Activated naive CD8-positive, alpha-beta T cell treated with anti-CD3 and anti-CD28 coated beads, Interleukin-2, amount 50 U/mL, for 16 hours (primary cell): ENCODE measurements at regions not wholly inside any gene's neighbourhood (a gene's known extent, or its start where the extent isn't known, plus 50 kb on each side); places are given as distances from the start of the nearest gene placed in this dataset.

Experiments
- DNase-seq: peaks from one replicate; pipeline ENCODE4 v3.0.0-alpha.2; 2020; ENCODE audit warnings: low read depth, low spot score

DNA sequence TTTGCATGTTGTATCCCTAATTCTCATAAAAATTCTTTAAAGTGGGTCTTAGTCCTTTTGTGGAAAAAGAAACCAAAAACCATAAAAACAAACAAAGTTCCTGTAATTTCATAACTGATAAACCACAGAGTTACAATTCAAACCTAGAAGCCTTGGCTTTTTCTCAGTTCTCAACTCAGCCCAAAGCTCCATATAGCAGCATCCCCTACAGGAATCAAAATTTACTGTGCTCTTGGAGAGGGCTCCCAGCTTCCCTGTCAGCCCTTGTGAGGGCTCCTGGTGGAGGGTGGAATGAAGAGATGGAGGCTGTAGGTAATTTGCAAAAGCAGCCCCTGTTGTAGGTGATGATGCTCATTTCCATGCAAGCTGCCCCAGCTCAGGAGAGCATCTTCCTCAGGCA lies 506.1 kb upstream of the KIRREL3 start:
- no peak for DNase-seq

GRCh38 chr11:127506126-127506525 lies 505.6 kb upstream of the KIRREL3 start:
- no peak for DNase-seq

DNA sequence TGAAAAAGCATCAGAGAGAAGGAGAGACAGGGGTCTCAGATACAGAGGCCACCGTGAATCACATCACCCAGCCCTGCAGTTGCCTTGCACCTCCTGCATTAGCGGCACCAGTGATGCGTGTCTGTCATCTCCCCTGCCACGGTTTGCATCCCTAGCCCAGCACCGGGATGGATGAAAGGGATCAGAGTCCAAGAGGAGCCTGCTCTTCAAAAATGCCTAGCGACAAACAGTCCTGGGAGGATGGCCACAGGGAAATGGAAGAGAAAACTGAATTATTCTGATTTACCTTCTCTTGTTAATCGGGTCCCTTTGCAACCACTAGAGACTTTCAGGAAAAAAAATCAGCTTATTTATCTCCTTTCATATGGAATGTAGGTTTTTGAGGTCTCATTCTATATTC lies 495.6 kb upstream of the KIRREL3 start:
- DNase-seq = no peak

GRCh38 chr11:127493330-127494022 lies 492.9 kb upstream of the KIRREL3 start:
- no peak for DNase-seq

DNA sequence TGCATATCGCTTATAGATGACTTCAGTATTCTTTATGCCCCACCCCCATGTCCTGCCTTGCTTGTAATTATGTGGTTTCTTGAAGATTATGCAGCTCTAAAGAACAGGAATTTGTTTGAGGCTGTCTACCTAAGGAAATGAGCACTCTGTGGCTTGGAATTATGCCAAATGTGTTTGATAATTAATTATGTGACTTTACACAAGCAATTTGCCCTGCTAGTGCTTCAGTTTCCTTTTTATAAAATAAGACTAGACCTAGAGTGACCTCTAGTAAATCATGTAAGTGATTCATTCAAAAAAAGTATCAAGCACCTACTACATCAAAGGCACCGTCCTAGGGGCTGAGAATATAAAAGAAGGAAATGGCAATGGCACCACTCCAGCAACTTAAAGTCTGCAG lies 491.5 kb upstream of the KIRREL3 start:
- DNase-seq = no peak

DNA sequence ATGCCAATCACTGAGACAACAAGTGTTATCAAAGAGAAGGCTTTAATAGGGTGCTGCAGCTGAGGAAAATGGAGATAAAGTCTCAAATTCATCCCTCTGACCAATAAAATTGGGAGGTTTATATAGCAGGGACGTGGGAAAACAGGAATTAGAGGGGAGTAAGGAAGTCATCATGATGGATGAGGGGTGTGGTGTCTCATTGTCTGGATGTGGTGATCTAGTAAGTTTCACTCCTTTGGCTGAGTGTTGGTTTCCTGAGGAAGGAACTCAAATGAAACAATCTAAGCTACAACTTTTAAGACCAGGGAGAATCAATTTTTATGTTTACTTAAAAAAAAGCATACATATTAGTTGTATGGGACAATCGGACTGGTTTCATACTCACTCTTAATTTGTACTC lies 491.0 kb upstream of the KIRREL3 start:
- DNase-seq = no peak

DNA sequence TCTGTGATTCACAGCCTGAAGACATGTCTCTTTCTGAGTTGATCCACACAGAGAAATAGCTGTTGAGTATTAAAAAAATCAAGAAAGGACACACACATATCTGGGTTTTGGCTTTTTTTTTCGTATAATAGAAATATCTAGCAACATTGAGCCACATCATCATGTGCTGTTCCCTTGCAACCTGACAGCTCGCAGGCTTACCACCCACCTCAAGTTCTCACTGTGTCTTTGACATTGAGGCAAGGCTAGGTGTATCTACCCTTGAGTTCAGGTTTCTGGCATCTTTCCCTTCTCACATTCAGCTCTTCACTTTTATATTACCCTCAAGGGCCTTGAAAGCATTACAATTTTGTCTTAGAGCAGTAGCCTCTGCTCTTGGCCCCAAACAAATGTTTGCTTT lies 490.3 kb upstream of the KIRREL3 start:
- no peak for DNase-seq

DNA sequence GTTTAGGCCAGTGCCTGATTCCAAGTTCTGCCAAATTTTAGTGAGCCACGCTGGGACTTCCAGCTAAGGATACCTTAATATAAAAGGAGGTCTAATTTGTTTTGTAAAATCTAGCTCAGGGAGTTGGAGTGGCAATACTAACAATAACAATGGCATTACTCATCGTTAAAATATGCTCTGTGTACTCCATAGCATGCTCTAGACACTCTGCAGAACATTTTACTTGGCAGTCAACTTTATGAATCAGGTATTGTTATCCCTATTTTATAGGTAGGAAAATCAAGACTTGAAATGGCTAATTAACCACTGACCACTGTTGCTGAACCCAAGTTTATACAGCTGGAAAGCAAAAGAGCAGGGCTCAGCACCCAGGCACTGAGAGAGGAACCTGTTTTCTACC lies 485.0 kb upstream of the KIRREL3 start:
- no peak for DNase-seq

- DNase-seq = no peak
Measured at GRCh38 chr11:127481391-127481790, 480.8 kb upstream of the KIRREL3 start.

- no peak for DNase-seq
Measured at GRCh38 chr11:127478826-127479225, 478.3 kb upstream of the KIRREL3 start.

DNA sequence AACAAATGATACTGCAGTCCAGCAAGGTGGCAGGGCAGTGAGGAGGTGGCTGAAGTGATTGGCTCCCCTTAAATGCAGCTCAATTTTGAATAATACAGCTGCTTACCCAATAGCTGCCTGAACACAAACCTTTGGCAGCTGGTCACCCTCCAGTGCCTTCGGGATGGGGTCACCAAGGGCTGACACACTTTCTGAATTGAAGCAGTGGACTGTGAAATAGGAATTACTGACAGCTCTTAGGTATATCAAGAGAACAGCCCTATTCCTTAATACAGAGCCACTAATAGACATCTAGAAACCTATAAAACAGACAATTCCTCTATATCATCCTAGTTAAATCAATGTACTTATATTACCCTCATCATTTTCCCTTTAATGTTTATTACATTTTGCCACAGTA lies 474.2 kb upstream of the KIRREL3 start:
- no peak for DNase-seq

GRCh38 chr11:127472505-127472904 lies 471.9 kb upstream of the KIRREL3 start:
- no peak for DNase-seq

GRCh38 chr11:127471662-127472061 lies 471.1 kb upstream of the KIRREL3 start:
- no peak for DNase-seq

GRCh38 chr11:127470306-127470884 lies 469.8 kb upstream of the KIRREL3 start:
- no peak for DNase-seq

GRCh38 chr11:127464325-127464724 lies 463.8 kb upstream of the KIRREL3 start:
- no peak for DNase-seq

- no peak for DNase-seq
Measured at GRCh38 chr11:127462065-127462344, 461.4 kb upstream of the KIRREL3 start.

GRCh38 chr11:127461241-127462064 lies 460.9 kb upstream of the KIRREL3 start:
- DNase-seq = no peak

DNA sequence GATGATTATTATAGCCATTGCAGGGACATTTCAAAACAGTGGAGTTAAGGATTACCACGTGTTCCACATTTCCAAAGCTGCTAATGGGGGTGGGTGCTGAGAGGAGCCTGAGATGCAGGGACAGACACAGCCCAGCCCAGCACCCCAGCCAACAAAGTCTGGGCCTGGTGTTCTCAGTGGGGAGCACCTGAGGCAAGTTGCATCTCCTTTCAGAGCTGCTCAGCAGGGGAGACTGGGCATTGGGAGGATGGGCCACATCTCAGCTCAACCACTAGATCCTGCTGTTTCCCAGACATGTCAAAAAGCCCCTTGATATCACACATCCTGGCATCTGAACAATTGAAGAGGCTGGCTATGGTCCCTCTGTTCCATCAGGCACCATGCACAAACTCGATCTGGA lies 458.0 kb upstream of the KIRREL3 start:
- no peak for DNase-seq

GRCh38 chr11:127454856-127455255 lies 454.3 kb upstream of the KIRREL3 start:
- no peak for DNase-seq

GRCh38 chr11:127452533-127452932 lies 452.0 kb upstream of the KIRREL3 start:
- DNase-seq = no peak

- no peak for DNase-seq
Measured at GRCh38 chr11:127451861-127452260, 451.3 kb upstream of the KIRREL3 start.

GRCh38 chr11:127448101-127448500 lies 447.5 kb upstream of the KIRREL3 start:
- DNase-seq = no peak

GRCh38 chr11:127445476-127445875 lies 444.9 kb upstream of the KIRREL3 start:
- DNase-seq = no peak
